SW 1271 (cell line): ENCODE measurements at regions not wholly inside any gene's neighbourhood (a gene's known extent, or its start where the extent isn't known, plus 50 kb on each side); places are given as distances from the start of the nearest gene placed in this dataset.
A peak's percentile ranks its signal among the peaks of the same experiment; 100 is the strongest.

Source experiments
- DNase-seq, 2 experiments: peaks; one replicate each; lab custom pipeline; 2025; lab: John Stamatoyannopoulos, UW

GRCh38 chr6:44634321-44634720, 246.8 kb downstream of the CDC5L start:
- DNase-seq, result no peak

GRCh38 chr6:44635486-44635885, 248.0 kb downstream of the CDC5L start:
- no peak for DNase-seq

- no peak for DNase-seq
These were observed 249.2 kb downstream of the CDC5L start for GRCh38 chr6:44636561-44637248.

GRCh38 chr6:44641344-44642031, 254.0 kb downstream of the CDC5L start:
- DNase-seq, result no peak

GRCh38 chr6:44642349-44642748, 254.8 kb downstream of the CDC5L start:
- no peak for DNase-seq

GRCh38 chr6:44642870-44643522, 255.5 kb downstream of the CDC5L start:
- no peak for DNase-seq

GRCh38 chr6:44645276-44645675, 257.8 kb downstream of the CDC5L start:
- no peak for DNase-seq

- DNase-seq, result no peak
These were observed 258.8 kb downstream of the CDC5L start for GRCh38 chr6:44646355-44646754.

GRCh38 chr6:44649365-44650025, 262.0 kb downstream of the CDC5L start:
- no peak for DNase-seq

GRCh38 chr6:44650495-44650894, 263.0 kb downstream of the CDC5L start:
- no peak for DNase-seq

GRCh38 chr6:44650947-44651346, 263.4 kb downstream of the CDC5L start:
- DNase-seq, result no peak

- DNase-seq, result no peak
These were observed 264.1 kb downstream of the CDC5L start for GRCh38 chr6:44651604-44652003.

GRCh38 chr6:44652547-44652946, 265.0 kb downstream of the CDC5L start:
- no peak for DNase-seq

- no peak for DNase-seq
These were observed 265.6 kb downstream of the CDC5L start for GRCh38 chr6:44653091-44653490.

GRCh38 chr6:44653761-44654218, 266.3 kb downstream of the CDC5L start:
- DNase-seq, result no peak

- peak in 1 of 2 experiments; percentile 51 for DNase-seq
These were observed 268.2 kb downstream of the CDC5L start for GRCh38 chr6:44655412-44656342.

- no peak for DNase-seq
These were observed 269.2 kb downstream of the CDC5L start for GRCh38 chr6:44656691-44657090.

- DNase-seq, result no peak
These were observed 269.8 kb downstream of the CDC5L start for GRCh38 chr6:44657206-44657819.

- no peak for DNase-seq
These were observed 271.1 kb downstream of the CDC5L start for GRCh38 chr6:44658571-44658970.

GRCh38 chr6:44659726-44660125, 272.2 kb downstream of the CDC5L start:
- no peak for DNase-seq
